Cardiac muscle cell (in vitro differentiated cells and primary cell): ENCODE measurements at regions not wholly inside any gene's neighbourhood (a gene's known extent, or its start where the extent isn't known, plus 50 kb on each side); places are given as distances from the start of the nearest gene placed in this dataset.

Experiments used
- DNase-seq, 2 donors: peaks; one replicate each; pipeline versions ENCODE4 v3.0.0 to v3.0.0-alpha.2; 2010 to 2017; ENCODE audit warnings: low read depth in 1 of 2, low spot score in 1 of 2
- H3K27ac ChIP-seq: fragments of 200-600 bp; sonication (generic); 2 replicates; pipeline ENCODE4 v1.5.1; 2016
- H3K27me3 ChIP-seq: fragments of 200-600 bp; sonication (generic); 2 replicates; pipeline ENCODE4 v1.6.0; 2016; ENCODE audit warnings: control low read depth
- H3K36me3 ChIP-seq: fragments of 200-600 bp; sonication (generic); 2 replicates; pipeline ENCODE4 v1.5.1; 2016; ENCODE audit warnings: control low read depth
- H3K4me1 ChIP-seq: fragments of 200-600 bp; sonication (generic); 2 replicates; pipeline ENCODE4 v1.8.1; 2017; ENCODE audit warnings: low read depth, mild to moderate bottlenecking, mixed run types
- H3K4me3 ChIP-seq: fragments of 200-600 bp; sonication (generic); 2 replicates; pipeline ENCODE4 v1.5.1; 2016; ENCODE audit warnings: mild to moderate bottlenecking
- H3K9me3 ChIP-seq: fragments of 200-600 bp; sonication (generic); 2 replicates; pipeline ENCODE4 v1.5.1; 2017; ENCODE audit warnings: low read depth, mild to moderate bottlenecking, control low read depth
- CTCF ChIP-seq: IDR thresholded peaks from 2 replicates; pipeline ENCODE4 v1.5.1; 2012; ENCODE audit warnings: low read depth, mild to moderate bottlenecking, low read length

DNA sequence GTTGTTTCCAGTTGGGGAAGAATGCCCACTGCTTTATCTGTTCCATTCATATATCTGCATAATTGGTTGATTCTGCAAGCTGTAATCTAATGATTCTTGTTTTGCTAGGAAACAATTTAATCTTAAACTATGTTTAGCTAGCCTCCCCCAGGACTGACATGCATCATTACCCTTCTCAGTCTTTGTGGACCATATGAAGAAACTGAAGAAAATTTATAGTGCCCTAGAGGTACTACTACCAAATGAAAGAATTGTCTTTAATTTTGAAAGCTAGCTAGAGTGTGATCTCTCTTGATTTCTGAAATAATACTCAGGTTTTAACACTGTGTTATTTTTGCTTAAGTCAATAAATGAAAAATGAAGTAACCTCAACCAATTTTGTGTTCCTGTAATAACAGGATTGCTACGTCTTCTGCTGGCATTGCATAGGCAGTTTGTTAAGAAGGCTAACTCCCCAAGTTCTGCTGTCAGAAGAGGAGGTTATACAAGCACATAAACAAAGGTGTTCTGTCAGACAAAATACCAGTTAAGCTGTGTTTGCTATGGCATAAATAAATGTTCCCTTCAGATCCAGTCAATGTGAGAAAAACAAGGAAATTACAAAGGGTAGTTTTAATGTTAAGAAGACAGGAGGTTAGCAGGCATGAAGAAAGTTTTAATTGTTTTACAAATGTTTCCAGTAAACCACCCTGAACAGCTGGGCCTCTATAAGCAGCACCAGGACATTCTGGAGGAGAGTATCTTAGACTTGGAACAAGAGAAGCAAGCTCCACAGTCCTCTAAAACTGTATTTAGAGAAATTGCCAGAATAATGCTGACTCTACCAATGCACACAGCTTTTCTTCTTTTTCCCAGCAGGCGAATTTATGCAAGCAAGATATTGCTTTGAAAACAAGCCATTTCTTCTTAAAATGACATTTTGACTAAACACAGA lies 90.3 kb upstream of the CTTNBP2 start:
- H3K27ac ChIP-seq = peak overlapping the region; percentile 3

DNA sequence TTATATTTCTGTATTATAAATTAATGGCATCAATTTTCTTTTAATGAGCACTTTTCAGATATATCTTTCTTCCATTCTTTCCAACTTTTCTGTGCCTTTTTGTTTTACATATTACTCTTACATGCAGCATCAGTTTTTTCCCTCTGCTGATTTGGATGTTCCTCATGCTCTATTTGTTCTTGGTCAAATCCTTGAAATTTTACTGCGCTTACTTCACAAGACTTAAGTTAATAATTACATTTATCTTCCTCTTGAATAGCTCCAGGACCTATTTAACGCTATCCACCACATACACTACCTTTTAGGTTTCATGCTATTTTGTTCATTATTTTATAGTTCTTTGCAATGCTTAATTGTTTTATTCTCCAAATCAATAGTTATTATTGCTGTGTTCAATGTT lies 97.6 kb upstream of the CTTNBP2 start:
- Histone ChIP-seq H3K27me3 (no peaks in the 10 kb centered on the region), H3K9me3 (no peaks in the 10 kb centered on the region), H3K27ac (no peak overlapping the region), H3K36me3 (no peaks in the 10 kb centered on the region), H3K4me1 (no peaks in the 10 kb centered on the region), H3K4me3 (no peak overlapping the region)
- no peak for DNase-seq
- TF ChIP-seq CTCF = no peak

More for the DNA sequence above, 90.3 kb upstream of the CTTNBP2 start:
- no peaks in the 10 kb centered on the region for H3K27me3 ChIP-seq
- DNase-seq = no peak
- H3K4me1 ChIP-seq = no peaks in the 10 kb centered on the region
- no peaks in the 10 kb centered on the region for H3K36me3 ChIP-seq
- TF ChIP-seq CTCF = no peak
- no peak overlapping the region for H3K4me3 ChIP-seq
- no peaks in the 10 kb centered on the region for H3K9me3 ChIP-seq

- Histone ChIP-seq H3K4me3 (no peak overlapping the region), H3K27me3 (no peaks in the 10 kb centered on the region), H3K9me3 (no peaks in the 10 kb centered on the region), H3K27ac (no peak overlapping the region), H3K36me3 (no peaks in the 10 kb centered on the region), H3K4me1 (no peaks in the 10 kb centered on the region)
- DNase-seq = no peak
- no peak for TF ChIP-seq CTCF
Observed at GRCh38 chr7:117971556-117972244, 98.5 kb upstream of the CTTNBP2 start.

GRCh38 chr7:117972606-117973005 lies 99.4 kb upstream of the CTTNBP2 start:
- H3K27ac ChIP-seq = no peak overlapping the region
- no peaks in the 10 kb centered on the region for H3K36me3 ChIP-seq
- H3K4me1 ChIP-seq = no peaks in the 10 kb centered on the region
- DNase-seq = no peak
- no peaks in the 10 kb centered on the region for H3K9me3 ChIP-seq
- no peaks in the 10 kb centered on the region for H3K27me3 ChIP-seq
- no peak overlapping the region for H3K4me3 ChIP-seq
- TF ChIP-seq CTCF = no peak

GRCh38 chr7:117973975-117974374 lies 100.7 kb upstream of the CTTNBP2 start:
- Histone ChIP-seq H3K27me3 (no peaks in the 10 kb centered on the region), H3K27ac (no peak overlapping the region), H3K36me3 (no peaks in the 10 kb centered on the region), H3K4me3 (no peak overlapping the region), H3K9me3 (no peaks in the 10 kb centered on the region), H3K4me1 (no peaks in the 10 kb centered on the region)
- no peak for DNase-seq
- no peak for TF ChIP-seq CTCF
